Mononuclear cell (primary cell): ENCODE measurements at regions not wholly inside any gene's neighbourhood (a gene's known extent, or its start where the extent isn't known, plus 50 kb on each side); places are given as distances from the start of the nearest gene placed in this dataset.

ENCODE experiments used
- H3K27me3 ChIP-seq: 2 replicates; pipeline ENCODE4 v1.6.0; 2011; ENCODE audit warnings: low read length, control low read depth; ENCODE audit not compliant: insufficient read depth
- H3K4me1 ChIP-seq: 2 replicates; pipeline ENCODE4 v1.5.1; 2011; ENCODE audit warnings: mild to moderate bottlenecking, low read length, control low read depth; ENCODE audit not compliant: insufficient read depth
- H3K4me3 ChIP-seq: 2 replicates; pipeline ENCODE4 v1.5.1; 2011; ENCODE audit warnings: mild to moderate bottlenecking, low read length, moderate library complexity
- H3K9me3 ChIP-seq: 2 replicates; pipeline ENCODE4 v1.5.1; 2011; ENCODE audit warnings: low read depth, mild to moderate bottlenecking, control low read depth, low read length

DNA sequence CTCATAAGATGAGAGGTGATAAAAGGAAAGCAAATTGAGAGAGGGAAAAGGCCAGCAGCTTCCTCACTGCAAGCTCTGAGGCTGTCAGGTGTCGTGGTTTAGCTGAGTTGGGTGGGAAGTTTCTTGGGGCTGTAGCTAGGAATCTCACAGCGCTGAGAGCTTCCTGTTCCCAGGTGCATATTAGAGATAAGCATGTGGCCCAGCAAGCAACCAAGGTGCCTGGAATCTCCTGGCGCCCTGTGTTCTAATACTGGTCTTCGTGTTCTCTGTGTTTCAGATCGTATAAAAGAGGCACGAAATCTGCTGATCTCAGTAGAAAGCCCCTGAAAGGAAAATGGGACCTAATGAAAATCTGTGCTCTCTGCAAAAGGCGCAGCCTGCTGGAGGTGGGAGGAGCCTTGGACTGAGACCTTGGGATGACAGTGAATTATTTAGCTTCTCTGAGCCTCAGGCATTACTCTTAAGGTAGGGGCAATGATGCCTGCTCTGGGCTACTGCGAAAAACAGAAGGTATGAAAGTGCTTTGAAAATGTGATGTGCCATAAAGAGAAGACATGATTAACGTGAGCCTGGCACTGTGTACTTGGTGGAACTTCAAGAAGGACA, 499.9 kb downstream of the TBL1XR1 start:
- Histone ChIP-seq H3K4me1 (no peaks in the 10 kb centered on the region), H3K9me3 (no peaks in the 10 kb centered on the region), H3K27me3 (no peaks in the 10 kb centered on the region), H3K4me3 (no peak overlapping the region)

DNA sequence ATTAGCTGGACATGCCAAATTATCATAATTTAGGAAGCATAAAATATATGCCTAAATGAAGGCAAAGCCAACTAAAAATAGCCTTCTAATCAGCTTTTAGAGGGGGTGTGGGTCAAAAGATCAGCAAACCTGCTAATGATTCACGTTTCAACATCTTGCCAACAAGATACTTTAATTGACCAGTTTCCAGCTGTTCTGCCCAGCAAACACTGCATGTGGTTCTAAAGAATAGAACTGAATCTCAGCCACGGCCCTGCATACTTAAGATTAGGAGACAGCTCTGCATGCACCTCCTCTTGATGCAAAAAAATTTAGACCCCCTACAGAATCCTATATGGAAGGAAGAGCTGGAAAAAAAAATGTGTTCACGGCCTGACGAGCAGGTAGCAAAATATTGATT, 500.5 kb downstream of the TBL1XR1 start:
- no peaks in the 10 kb centered on the region for H3K4me1 ChIP-seq
- H3K4me3 ChIP-seq, result no peak overlapping the region
- no peaks in the 10 kb centered on the region for H3K27me3 ChIP-seq
- H3K9me3 ChIP-seq, result no peaks in the 10 kb centered on the region

GRCh38 chr3:176692966-176693785, 504.1 kb downstream of the TBL1XR1 start:
- Histone ChIP-seq H3K27me3 (no peaks in the 10 kb centered on the region), H3K4me3 (no peak overlapping the region), H3K4me1 (no peaks in the 10 kb centered on the region), H3K9me3 (no peaks in the 10 kb centered on the region)

DNA sequence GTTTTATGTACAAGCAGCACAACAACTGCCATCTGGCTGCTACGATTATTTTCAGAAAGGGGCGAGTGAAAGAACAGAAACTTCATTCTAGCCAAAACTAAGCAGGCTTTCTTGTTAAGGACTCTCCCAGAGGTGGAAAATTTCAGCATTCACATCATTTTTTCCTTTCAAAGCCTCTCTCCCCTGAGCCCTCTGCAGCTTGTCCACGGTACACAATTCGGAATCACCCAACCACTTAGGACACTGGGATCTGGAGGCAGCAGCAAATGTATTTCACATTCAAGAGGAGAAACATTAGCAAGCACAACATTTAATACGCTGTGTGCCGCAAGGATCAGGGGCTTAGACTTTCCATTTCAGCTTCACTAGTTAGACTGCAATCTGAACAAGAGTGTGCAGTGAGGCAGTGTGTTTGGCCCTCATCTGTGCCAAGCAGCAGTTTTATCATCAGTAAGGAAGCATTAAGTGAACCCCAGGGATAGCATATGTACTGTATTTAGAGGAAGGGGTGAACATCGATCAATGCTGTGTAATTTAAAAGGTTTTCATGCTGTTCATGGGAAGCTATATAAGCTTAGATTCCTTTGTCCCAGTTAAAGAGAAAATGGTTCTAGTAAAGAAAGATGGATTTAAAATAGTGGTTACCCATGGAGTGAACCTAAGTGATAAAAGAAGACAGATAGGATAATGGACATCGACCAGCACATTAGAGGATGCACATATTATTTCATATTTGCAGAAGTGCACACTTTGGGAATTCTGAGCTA, 504.9 kb downstream of the TBL1XR1 start:
- Histone ChIP-seq H3K9me3 (no peaks in the 10 kb centered on the region), H3K27me3 (no peaks in the 10 kb centered on the region), H3K4me1 (no peaks in the 10 kb centered on the region), H3K4me3 (no peak overlapping the region)

DNA sequence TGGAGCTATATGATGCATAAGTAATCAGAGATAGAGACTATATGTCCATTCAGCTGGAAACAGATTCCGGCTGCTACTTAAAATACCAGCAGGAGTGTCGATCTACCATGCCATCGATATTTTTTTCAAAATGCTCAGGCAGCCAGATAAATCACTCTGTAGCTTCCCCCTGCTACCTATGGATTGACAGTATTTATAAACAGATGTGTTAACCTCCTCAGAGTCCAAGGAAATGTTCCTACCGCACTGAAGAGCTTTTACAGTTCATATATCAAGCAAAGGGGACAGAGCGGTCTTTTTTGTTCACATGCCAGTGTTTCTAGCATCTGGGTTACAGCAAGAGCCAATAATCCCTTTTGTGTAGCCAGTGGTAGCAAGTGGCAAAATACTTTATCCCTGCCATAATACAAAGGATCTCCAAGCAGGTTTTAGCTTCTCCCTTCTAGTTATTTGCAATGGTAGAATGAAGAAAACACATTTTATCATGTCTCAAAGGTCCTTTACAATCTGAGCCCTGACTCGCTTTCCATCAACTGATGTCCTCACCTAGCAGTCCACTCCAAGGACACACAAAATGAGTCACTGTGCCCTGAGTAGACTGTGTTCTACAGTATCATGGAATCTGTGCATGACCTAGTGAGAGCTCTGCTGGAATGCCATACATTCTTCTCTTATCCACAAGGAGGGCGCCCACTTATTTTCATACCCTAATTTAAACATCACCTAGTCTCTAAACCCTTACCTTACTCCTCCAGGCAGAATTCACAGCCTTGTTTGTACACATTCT, 507.0 kb downstream of the TBL1XR1 start:
- Histone ChIP-seq H3K9me3 (no peaks in the 10 kb centered on the region), H3K27me3 (no peaks in the 10 kb centered on the region), H3K4me3 (no peak overlapping the region), H3K4me1 (no peaks in the 10 kb centered on the region)

DNA sequence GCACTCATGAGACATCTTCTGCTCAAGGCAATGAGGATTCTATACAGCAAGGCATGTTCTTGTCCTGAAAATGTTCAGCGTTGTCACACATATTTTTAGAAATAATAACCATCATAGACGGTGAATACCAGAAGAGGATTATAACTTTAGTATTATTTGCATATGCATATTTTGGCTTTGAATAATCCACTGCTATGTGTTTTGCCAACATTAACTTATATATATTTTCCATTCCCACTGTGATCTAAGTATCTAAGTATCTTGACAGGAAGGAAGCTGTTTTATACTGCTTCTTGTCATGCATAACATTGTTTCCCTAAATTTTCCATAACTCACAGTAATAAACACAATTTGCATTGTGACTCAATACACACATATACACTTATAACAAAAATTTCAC, 509.5 kb downstream of the TBL1XR1 start:
- Histone ChIP-seq H3K9me3 (no peaks in the 10 kb centered on the region), H3K4me3 (no peak overlapping the region), H3K4me1 (no peaks in the 10 kb centered on the region), H3K27me3 (no peaks in the 10 kb centered on the region)

DNA sequence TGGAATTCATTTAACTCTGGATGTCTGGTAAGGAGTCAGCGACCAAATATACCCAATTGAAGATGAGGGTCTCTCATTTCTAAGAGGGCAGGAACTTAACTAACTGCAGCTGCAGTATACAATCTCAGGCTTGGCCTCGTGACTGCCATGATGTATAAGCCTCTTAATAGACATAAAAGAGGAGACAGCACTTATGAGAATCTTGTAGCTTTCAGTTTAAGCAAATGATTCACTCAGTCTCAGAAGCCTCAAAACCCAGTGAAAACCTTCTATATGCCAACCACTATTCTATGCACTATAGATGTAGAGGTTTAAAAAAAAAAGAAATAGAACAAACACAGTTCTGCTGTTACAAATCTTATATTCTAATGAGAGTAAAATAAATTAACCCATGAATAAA, 513.9 kb downstream of the TBL1XR1 start:
- no peak overlapping the region for H3K4me3 ChIP-seq
- H3K4me1 ChIP-seq, result no peaks in the 10 kb centered on the region
- no peaks in the 10 kb centered on the region for H3K27me3 ChIP-seq
- no peaks in the 10 kb centered on the region for H3K9me3 ChIP-seq

- H3K27me3 ChIP-seq, result no peaks in the 10 kb centered on the region
- no peaks in the 10 kb centered on the region for H3K9me3 ChIP-seq
- H3K4me3 ChIP-seq, result no peak overlapping the region
Observed at GRCh38 chr3:176663837-176664831, 533.1 kb downstream of the TBL1XR1 start.

DNA sequence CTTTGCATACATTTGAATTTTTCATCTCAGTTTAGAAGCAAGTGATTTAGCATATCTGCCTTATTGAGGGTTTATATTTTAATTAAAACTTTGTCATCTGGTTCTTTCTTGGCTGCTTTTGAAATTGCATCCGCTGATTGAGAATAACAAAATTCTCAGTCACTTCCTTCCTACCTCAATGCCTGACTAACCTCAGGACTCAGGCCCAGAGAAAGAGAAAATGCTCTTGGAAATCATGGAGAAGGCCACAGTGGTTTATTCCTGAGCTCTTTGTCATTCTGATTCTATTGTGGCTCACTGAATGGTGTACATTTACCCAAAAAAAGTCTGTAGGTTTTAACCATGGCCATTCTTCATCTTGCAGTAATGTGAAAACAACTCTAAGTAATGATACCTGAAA, 533.9 kb downstream of the TBL1XR1 start:
- Histone ChIP-seq H3K4me3 (no peak overlapping the region), H3K9me3 (no peaks in the 10 kb centered on the region), H3K27me3 (no peaks in the 10 kb centered on the region), H3K4me1 (no peaks in the 10 kb centered on the region)

More at GRCh38 chr3:176663837-176664831, 533.1 kb downstream of the TBL1XR1 start:
- no peaks in the 10 kb centered on the region for H3K4me1 ChIP-seq

DNA sequence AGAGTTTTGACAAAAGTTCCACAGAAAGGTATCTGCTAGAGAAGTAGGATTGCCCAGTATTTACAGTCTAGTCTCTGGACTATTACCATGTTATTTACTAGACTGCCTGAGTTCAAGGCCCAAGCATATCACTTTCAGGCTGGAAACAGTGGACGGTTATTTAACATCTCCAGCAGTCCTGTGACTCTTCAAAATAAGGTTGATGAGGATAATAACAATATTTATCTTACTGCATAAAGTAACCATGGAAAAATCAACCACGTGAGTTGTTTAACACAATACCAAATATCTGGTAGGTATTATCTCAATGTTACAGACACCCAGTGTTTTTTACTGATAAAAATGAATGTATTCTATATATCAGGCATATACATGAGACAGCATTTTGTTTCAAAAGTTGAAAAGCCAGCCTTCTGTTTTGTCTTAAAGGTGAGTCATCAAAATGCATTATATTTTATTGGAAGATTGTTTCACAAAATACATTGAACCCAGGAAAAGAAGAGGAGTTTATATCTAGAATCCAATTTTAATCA, 535.8 kb downstream of the TBL1XR1 start:
- Histone ChIP-seq H3K4me1 (no peaks in the 10 kb centered on the region), H3K27me3 (no peaks in the 10 kb centered on the region), H3K4me3 (no peak overlapping the region), H3K9me3 (no peaks in the 10 kb centered on the region)

DNA sequence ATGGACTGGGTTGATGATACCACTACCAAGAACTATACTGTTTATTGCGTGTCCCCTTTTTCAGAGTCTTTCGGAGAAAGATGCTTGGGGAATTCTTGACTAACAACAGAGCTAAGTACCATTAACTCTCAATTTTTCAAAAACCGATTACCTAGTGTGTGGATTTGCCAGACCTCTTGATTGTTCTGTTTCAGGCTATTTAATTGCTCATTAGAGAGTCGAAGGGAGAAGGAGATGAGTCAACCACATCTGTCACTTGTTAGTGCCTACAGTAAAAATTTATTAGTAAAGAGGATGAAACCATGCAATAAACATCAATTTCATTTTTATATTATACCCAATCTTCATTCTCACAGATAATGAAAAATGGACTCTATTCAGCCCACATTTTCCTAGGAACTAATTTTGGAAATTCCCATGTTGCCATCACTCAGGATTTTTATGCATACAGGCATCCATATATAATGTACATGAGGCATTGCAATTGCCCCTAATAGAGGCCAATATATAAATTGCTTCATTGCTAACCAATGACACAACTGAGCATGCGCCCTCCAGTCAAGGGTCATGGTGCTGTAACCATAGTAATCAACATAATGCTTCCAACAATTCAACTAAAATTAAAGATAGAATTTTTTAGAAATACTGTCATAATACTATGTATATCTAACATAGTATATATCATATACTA, 541.7 kb downstream of the TBL1XR1 start:
- H3K9me3 ChIP-seq, result no peaks in the 10 kb centered on the region
- no peaks in the 10 kb centered on the region for H3K4me1 ChIP-seq
- no peaks in the 10 kb centered on the region for H3K27me3 ChIP-seq
- no peak overlapping the region for H3K4me3 ChIP-seq

DNA sequence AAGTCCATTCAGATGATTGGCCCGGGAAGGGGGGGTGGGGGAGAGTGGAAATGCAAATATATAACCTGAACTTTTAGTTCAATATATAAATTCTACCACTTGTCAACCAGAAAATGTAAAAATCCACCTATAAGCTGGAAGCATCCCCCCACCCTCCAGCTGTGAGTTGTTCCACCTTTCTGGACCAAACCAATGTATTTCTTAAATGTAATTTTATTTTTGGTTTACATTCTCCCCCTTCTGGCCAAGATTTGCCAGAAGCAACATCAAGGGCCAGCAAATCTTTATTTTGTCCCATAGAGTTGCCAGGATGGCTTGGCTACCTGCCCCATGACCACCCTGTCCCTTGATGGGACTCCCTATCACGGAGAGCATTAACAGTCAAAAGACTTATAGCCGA, 545.7 kb downstream of the TBL1XR1 start:
- Histone ChIP-seq H3K9me3 (no peaks in the 10 kb centered on the region), H3K4me1 (no peaks in the 10 kb centered on the region), H3K4me3 (no peak overlapping the region), H3K27me3 (no peaks in the 10 kb centered on the region)

DNA sequence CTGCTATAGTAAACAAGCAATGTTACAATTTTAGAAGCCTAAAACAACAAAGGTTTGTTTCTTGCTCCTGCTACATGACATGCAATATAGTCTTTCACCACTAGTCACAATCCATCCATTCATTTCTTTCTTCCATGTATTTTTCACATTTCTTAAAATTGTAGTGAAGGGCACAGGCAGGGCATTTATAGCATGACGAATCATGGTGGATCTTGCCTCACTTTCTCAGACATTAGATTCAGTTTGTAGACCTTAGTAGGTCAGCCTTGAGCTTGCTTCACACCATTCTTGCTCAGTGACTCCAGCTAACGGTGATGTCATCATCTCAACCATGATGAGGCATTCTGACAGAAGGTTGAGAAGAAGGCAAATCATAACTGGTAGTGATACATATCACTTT, 546.8 kb downstream of the TBL1XR1 start:
- no peak overlapping the region for H3K4me3 ChIP-seq
- H3K4me1 ChIP-seq, result no peaks in the 10 kb centered on the region
- no peaks in the 10 kb centered on the region for H3K27me3 ChIP-seq
- H3K9me3 ChIP-seq, result no peaks in the 10 kb centered on the region
